Activated T-cell treated with anti-CD3 and anti-CD28 coated beads for 48 hours (primary cell): ENCODE measurements at regions not wholly inside any gene's neighbourhood (a gene's known extent, or its start where the extent isn't known, plus 50 kb on each side); places are given as distances from the start of the nearest gene placed in this dataset.

ENCODE experiments used
- DNase-seq: peaks from one replicate; pipeline ENCODE4 v3.0.0-alpha.2; 2020; ENCODE audit warnings: low read depth

GRCh38 chr2:134144081-134144596 is 109.7 kb upstream of the MGAT5 start:
- DNase-seq: no peak

GRCh38 chr2:134144651-134145050 is 109.2 kb upstream of the MGAT5 start:
- DNase-seq: no peak

GRCh38 chr2:134145519-134145918 is 108.4 kb upstream of the MGAT5 start:
- DNase-seq: no peak

GRCh38 chr2:134146161-134146560 is 107.7 kb upstream of the MGAT5 start:
- no peak for DNase-seq

GRCh38 chr2:134146620-134147019 is 107.3 kb upstream of the MGAT5 start:
- no peak for DNase-seq

GRCh38 chr2:134148172-134148571 is 105.7 kb upstream of the MGAT5 start:
- no peak for DNase-seq

GRCh38 chr2:134148843-134149472 is 104.9 kb upstream of the MGAT5 start:
- no peak for DNase-seq

- DNase-seq: no peak
These were observed 104.0 kb upstream of the MGAT5 start for GRCh38 chr2:134149904-134150303.

- no peak for DNase-seq
These were observed 103.1 kb upstream of the MGAT5 start for GRCh38 chr2:134150760-134151159.

GRCh38 chr2:134152045-134153010 is 101.5 kb upstream of the MGAT5 start:
- no peak for DNase-seq

GRCh38 chr2:134153294-134153880 is 100.5 kb upstream of the MGAT5 start:
- no peak for DNase-seq

- no peak for DNase-seq
These were observed 99.6 kb upstream of the MGAT5 start for GRCh38 chr2:134154246-134154645.

- DNase-seq: no peak
These were observed 98.7 kb upstream of the MGAT5 start for GRCh38 chr2:134155134-134155533.

- no peak for DNase-seq
These were observed 95.6 kb upstream of the MGAT5 start for GRCh38 chr2:134158295-134158694.

GRCh38 chr2:134161170-134161547 is 92.7 kb upstream of the MGAT5 start:
- DNase-seq: no peak

GRCh38 chr2:134163336-134163735 is 90.5 kb upstream of the MGAT5 start:
- no peak for DNase-seq

GRCh38 chr2:134164306-134164705 is 89.6 kb upstream of the MGAT5 start:
- DNase-seq: no peak

- no peak for DNase-seq
These were observed 86.9 kb upstream of the MGAT5 start for GRCh38 chr2:134167015-134167414.

- no peak for DNase-seq
These were observed 84.1 kb upstream of the MGAT5 start for GRCh38 chr2:134169788-134170187.

GRCh38 chr2:134170294-134170693 is 83.6 kb upstream of the MGAT5 start:
- DNase-seq: no peak

GRCh38 chr2:134170700-134171099 is 83.2 kb upstream of the MGAT5 start:
- no peak for DNase-seq

GRCh38 chr2:134173338-134174016 is 80.4 kb upstream of the MGAT5 start:
- no peak for DNase-seq
